CD1c-positive myeloid dendritic cell (primary cell): ENCODE measurements at regions not wholly inside any gene's neighbourhood (a gene's known extent, or its start where the extent isn't known, plus 50 kb on each side); places are given as distances from the start of the nearest gene placed in this dataset.
"Not testable (repeated sequence)": the region's sequence is repeated elsewhere in the genome, so short reads cannot be mapped to it uniquely, and the experiment has no call there.

ENCODE experiments used
- DNase-seq: peaks from one replicate; pipeline ENCODE4 v3.0.0-alpha.2; 2016; ENCODE audit errors: extremely low spot score

GRCh38 chr11:129637473-129637872 is 178.2 kb upstream of the TMEM45B start:
- no peak for DNase-seq

- no peak for DNase-seq
Observed at GRCh38 chr11:129637983-129638776, 177.5 kb upstream of the TMEM45B start.

GRCh38 chr11:129639300-129639699 is 176.3 kb upstream of the TMEM45B start:
- DNase-seq = no peak

- DNase-seq = no peak
Observed at GRCh38 chr11:129640671-129641070, 175.0 kb upstream of the TMEM45B start.

- no peak for DNase-seq
Observed at GRCh38 chr11:129643031-129643721, 172.5 kb upstream of the TMEM45B start.

GRCh38 chr11:129644326-129644725 is 171.3 kb upstream of the TMEM45B start:
- no peak for DNase-seq

GRCh38 chr11:129645943-129646342 is 169.7 kb upstream of the TMEM45B start:
- DNase-seq = no peak

GRCh38 chr11:129650044-129650443 is 165.6 kb upstream of the TMEM45B start:
- DNase-seq = not testable (repeated sequence)

- DNase-seq = no peak
Observed at GRCh38 chr11:129652835-129653234, 162.8 kb upstream of the TMEM45B start.

GRCh38 chr11:129655247-129655832 is 160.3 kb upstream of the TMEM45B start:
- DNase-seq = no peak

GRCh38 chr11:129657866-129658525 is 157.7 kb upstream of the TMEM45B start:
- no peak for DNase-seq

GRCh38 chr11:129658526-129658867 is 157.2 kb upstream of the TMEM45B start:
- DNase-seq = no peak

- no peak for DNase-seq
Observed at GRCh38 chr11:129680907-129681306, 134.7 kb upstream of the TMEM45B start.

- DNase-seq = no peak
Observed at GRCh38 chr11:129681344-129682114, 134.1 kb upstream of the TMEM45B start.

GRCh38 chr11:129686269-129686668 is 129.4 kb upstream of the TMEM45B start:
- DNase-seq = no peak

GRCh38 chr11:129691142-129691541 is 124.5 kb upstream of the TMEM45B start:
- DNase-seq = no peak

GRCh38 chr11:129694538-129694937 is 121.1 kb upstream of the TMEM45B start:
- DNase-seq = no peak

- DNase-seq = peak; percentile 28
Observed at GRCh38 chr11:129694966-129695365, 120.7 kb upstream of the TMEM45B start.

GRCh38 chr11:129695571-129696308 is 119.9 kb upstream of the TMEM45B start:
- DNase-seq = peak; percentile 28

- no peak for DNase-seq
Observed at GRCh38 chr11:129696309-129696989, 119.2 kb upstream of the TMEM45B start.
